Karpas-422 (cell line): ENCODE measurements at regions not wholly inside any gene's neighbourhood (a gene's known extent, or its start where the extent isn't known, plus 50 kb on each side); places are given as distances from the start of the nearest gene placed in this dataset.
"Not testable (repeated sequence)": the region's sequence is repeated elsewhere in the genome, so short reads cannot be mapped to it uniquely, and the experiment has no call there.

Experiments used
- DNase-seq: peaks from one replicate; pipeline ENCODE4 v3.0.0-alpha.2; 2015
- H2AFZ ChIP-seq: fragments of 200-600 bp; sonication (generic); 2 replicates; pipeline ENCODE4 v1.6.1; 2014; ENCODE audit warnings: antibody characterized with exemption, low read length, mixed read lengths
- H3K27ac ChIP-seq: fragments of 200-600 bp; sonication (generic); 2 replicates; pipeline ENCODE4 v1.5.1; 2014; ENCODE audit warnings: mild to moderate bottlenecking, low read length, moderate library complexity
- H3K27me3 ChIP-seq: fragments of 200-600 bp; sonication (generic); 2 replicates; pipeline ENCODE4 v1.6.1; 2014; ENCODE audit warnings: low read length, mixed read lengths
- H3K36me3 ChIP-seq: fragments of 200-600 bp; sonication (generic); 2 replicates; pipeline ENCODE4 v1.6.1; 2014; ENCODE audit warnings: low read length, mixed read lengths; ENCODE audit not compliant: insufficient read depth
- H3K4me1 ChIP-seq: fragments of 200-600 bp; sonication (generic); 2 replicates; pipeline ENCODE4 v1.6.1; 2014; ENCODE audit warnings: mild to moderate bottlenecking, low read length, mixed read lengths
- H3K4me2 ChIP-seq: fragments of 200-600 bp; sonication (generic); 2 replicates; pipeline ENCODE4 v1.6.1; 2014; ENCODE audit warnings: low read length, low read depth, mild to moderate bottlenecking; ENCODE audit not compliant: poor library complexity, severe bottlenecking
- H3K4me3 ChIP-seq: fragments of 200-600 bp; sonication (generic); 2 replicates; pipeline ENCODE4 v1.5.1; 2014; ENCODE audit warnings: mild to moderate bottlenecking, antibody characterized with exemption, low read length, mixed read lengths
- H3K79me2 ChIP-seq: fragments of 200-600 bp; sonication (generic); 2 replicates; pipeline ENCODE4 v1.6.1; 2014; ENCODE audit warnings: mild to moderate bottlenecking, low read length, mixed read lengths
- H3K9ac ChIP-seq: fragments of 200-600 bp; sonication (generic); 2 replicates; pipeline ENCODE4 v1.6.0; 2014; ENCODE audit warnings: low read length
- H3K9me2 ChIP-seq: fragments of 200-600 bp; sonication (generic), shearing (Covaris generic); replicated peaks from 2 replicates; pipeline ENCODE4 v1.6.0; 2014; ENCODE audit warnings: mild to moderate bottlenecking, low read length, moderate library complexity; ENCODE audit not compliant: insufficient read depth
- H3K9me3 ChIP-seq: fragments of 300-700, 200-600 bp; sonication (generic); 2 replicates; pipeline ENCODE4 v1.6.1; 2014; ENCODE audit warnings: low read length, mixed read lengths
- H4K20me1 ChIP-seq: fragments of 200-600 bp; sonication (generic); 2 replicates; pipeline ENCODE4 v1.6.1; 2014; ENCODE audit warnings: mild to moderate bottlenecking, antibody characterized with exemption, low read length, low read depth; ENCODE audit not compliant: insufficient read depth

- no peak overlapping the region for H3K27ac ChIP-seq
- H3K36me3 ChIP-seq = no peaks in the 10 kb centered on the region
- H3K9me3 ChIP-seq = no peaks in the 10 kb centered on the region
- H3K27me3 ChIP-seq = no peaks in the 10 kb centered on the region
- no peaks in the 10 kb centered on the region for H3K79me2 ChIP-seq
- no peak overlapping the region for H3K4me3 ChIP-seq
- H3K4me2 ChIP-seq = no peak overlapping the region
- H3K4me1 ChIP-seq = no peaks in the 10 kb centered on the region
- H3K9ac ChIP-seq = no peak overlapping the region
- no peaks in the 10 kb centered on the region for H4K20me1 ChIP-seq
- no peaks in the 10 kb centered on the region for H3K9me2 ChIP-seq
- DNase-seq = peak; percentile 34
- no peak overlapping the region for H2AFZ ChIP-seq
These were observed 254.8 kb upstream of the CTBP2 start for GRCh38 chr10:125415006-125415633.

DNA sequence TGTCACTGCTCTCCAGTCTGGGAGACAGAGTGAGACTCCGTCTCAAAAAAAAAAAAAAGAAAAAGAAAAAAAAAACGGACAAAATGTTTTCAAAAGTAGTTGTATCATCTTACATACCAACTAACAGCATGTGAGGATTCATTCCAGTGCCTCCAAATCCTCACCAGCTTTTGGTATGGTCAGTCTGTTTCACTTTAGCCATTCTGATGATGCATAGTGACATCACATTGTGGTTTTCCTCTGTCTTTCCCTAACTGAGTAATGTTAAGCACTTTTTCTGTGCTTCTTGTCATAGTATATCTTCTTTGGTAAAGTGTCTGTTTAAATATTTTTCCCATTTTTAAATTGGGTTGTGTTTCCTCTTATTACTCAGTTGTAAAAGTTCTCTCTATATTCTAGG, 251.4 kb upstream of the CTBP2 start:
- H4K20me1 ChIP-seq = no peaks in the 10 kb centered on the region
- no peak overlapping the region for H3K4me3 ChIP-seq
- no peak overlapping the region for H3K4me2 ChIP-seq
- no peak overlapping the region for H3K9ac ChIP-seq
- no peak overlapping the region for H2AFZ ChIP-seq
- no peaks in the 10 kb centered on the region for H3K36me3 ChIP-seq
- H3K4me1 ChIP-seq = no peaks in the 10 kb centered on the region
- H3K9me2 ChIP-seq = no peaks in the 10 kb centered on the region
- H3K27ac ChIP-seq = no peak overlapping the region
- no peaks in the 10 kb centered on the region for H3K9me3 ChIP-seq
- DNase-seq = no peak
- H3K27me3 ChIP-seq = no peaks in the 10 kb centered on the region
- H3K79me2 ChIP-seq = no peaks in the 10 kb centered on the region

DNA sequence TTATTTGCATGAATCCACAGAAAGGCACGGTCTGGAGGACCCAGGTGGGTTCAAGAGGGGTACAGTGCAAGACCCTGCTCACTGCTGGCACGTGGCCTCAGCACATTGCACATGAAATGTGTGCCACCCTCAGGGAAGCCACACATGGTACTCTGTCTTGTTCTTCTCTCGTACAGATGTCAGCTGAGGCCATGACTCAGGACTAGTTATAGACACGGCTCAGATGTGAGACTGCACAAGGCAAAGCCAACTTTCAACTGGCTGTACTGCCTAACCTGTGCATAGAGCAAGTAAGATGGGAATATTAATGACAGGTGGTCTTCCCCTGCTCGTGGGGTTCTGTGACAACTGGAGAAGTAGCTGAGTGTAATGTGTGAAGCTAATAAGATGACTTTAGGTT, 249.4 kb upstream of the CTBP2 start:
- Histone ChIP-seq H3K4me3 (no peak overlapping the region), H3K27ac (no peak overlapping the region), H3K9ac (no peak overlapping the region), H3K4me1 (no peaks in the 10 kb centered on the region), H3K4me2 (no peak overlapping the region), H2AFZ (no peak overlapping the region), H3K27me3 (no peaks in the 10 kb centered on the region), H4K20me1 (no peaks in the 10 kb centered on the region), H3K9me3 (no peaks in the 10 kb centered on the region), H3K36me3 (no peaks in the 10 kb centered on the region), H3K9me2 (no peaks in the 10 kb centered on the region), H3K79me2 (no peaks in the 10 kb centered on the region)
- DNase-seq = peak; percentile 7

DNA sequence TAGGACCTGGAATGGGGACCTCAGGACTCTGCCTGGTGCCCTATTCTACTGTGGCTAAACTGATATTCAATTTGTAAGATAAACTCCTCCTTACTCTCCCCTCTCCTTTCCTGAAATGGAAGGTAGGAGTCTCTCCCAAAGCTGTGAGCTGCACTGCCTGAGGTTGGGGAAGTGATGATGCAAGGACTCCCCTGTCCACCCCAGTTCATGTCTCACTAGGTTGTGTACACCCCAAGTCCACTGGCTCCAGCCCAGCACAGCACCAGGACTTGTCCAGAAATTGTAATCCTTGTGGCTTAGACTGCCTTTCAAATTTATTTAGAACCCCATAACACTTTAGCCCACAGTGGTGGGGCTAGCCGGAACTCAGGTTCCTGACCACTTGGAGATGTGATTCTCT, 247.2 kb upstream of the CTBP2 start:
- Histone ChIP-seq H2AFZ (no peak overlapping the region), H3K36me3 (no peaks in the 10 kb centered on the region), H3K9me3 (no peaks in the 10 kb centered on the region), H3K27me3 (no peaks in the 10 kb centered on the region), H3K27ac (no peak overlapping the region), H3K4me1 (no peaks in the 10 kb centered on the region), H3K4me2 (no peak overlapping the region), H3K4me3 (no peak overlapping the region), H3K9me2 (no peaks in the 10 kb centered on the region), H3K9ac (no peak overlapping the region), H4K20me1 (no peaks in the 10 kb centered on the region), H3K79me2 (no peaks in the 10 kb centered on the region)
- DNase-seq = no peak

DNA sequence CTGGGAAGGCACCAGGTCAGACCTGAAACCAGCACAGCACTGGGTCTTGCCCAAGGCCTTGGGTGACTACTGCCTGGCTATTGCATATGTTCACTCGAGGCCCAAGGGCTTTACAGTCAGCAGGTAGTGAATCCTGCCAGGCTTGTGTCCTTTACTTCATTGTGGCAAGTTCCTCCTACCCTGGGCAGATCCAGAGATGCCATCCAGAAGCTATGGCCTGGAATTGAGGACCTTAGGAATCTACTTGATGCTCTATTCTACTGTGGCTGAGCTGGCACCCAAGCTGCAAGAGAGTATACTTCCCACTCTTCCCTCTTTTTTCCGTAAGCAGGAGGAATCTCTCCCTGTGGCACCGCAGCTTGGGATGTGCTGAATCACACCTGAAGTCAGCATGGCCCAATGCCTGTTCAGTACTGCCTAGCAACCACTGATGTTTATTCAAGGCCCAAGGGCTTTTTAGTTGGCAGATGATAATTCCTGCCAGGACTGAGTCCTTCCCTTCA, 246.7 kb upstream of the CTBP2 start:
- no peaks in the 10 kb centered on the region for H4K20me1 ChIP-seq
- peak; percentile 27 for DNase-seq
- H3K4me3 ChIP-seq = no peak overlapping the region
- H3K79me2 ChIP-seq = no peaks in the 10 kb centered on the region
- H3K9ac ChIP-seq = no peak overlapping the region
- no peak overlapping the region for H3K27ac ChIP-seq
- no peak overlapping the region for H2AFZ ChIP-seq
- no peak overlapping the region for H3K4me2 ChIP-seq
- H3K36me3 ChIP-seq = no peaks in the 10 kb centered on the region
- H3K4me1 ChIP-seq = no peaks in the 10 kb centered on the region
- H3K27me3 ChIP-seq = no peaks in the 10 kb centered on the region
- no peaks in the 10 kb centered on the region for H3K9me2 ChIP-seq
- H3K9me3 ChIP-seq = no peaks in the 10 kb centered on the region

- H3K4me3 ChIP-seq, H2AFZ ChIP-seq, DNase-seq, H3K9me3 ChIP-seq, H3K27me3 ChIP-seq, H3K4me1 ChIP-seq, H3K9me2 ChIP-seq, H3K27ac ChIP-seq, H3K36me3 ChIP-seq, H4K20me1 ChIP-seq, H3K79me2 ChIP-seq, H3K9ac ChIP-seq, H3K4me2 ChIP-seq: not testable (repeated sequence)
These were observed 244.5 kb upstream of the CTBP2 start for GRCh38 chr10:125404902-125405301.

- Histone ChIP-seq H3K27me3 (no peaks in the 10 kb centered on the region), H3K4me1 (no peaks in the 10 kb centered on the region), H3K4me2 (no peak overlapping the region), H3K9me3 (no peaks in the 10 kb centered on the region), H3K27ac (no peak overlapping the region), H3K9ac (no peak overlapping the region), H3K9me2 (no peaks in the 10 kb centered on the region), H2AFZ (no peak overlapping the region), H3K4me3 (no peak overlapping the region), H3K36me3 (no peaks in the 10 kb centered on the region), H3K79me2 (no peaks in the 10 kb centered on the region), H4K20me1 (no peaks in the 10 kb centered on the region)
- peak; percentile 4 for DNase-seq
These were observed 241.1 kb upstream of the CTBP2 start for GRCh38 chr10:125401462-125401861.

- no peaks in the 10 kb centered on the region for H3K9me3 ChIP-seq
- no peaks in the 10 kb centered on the region for H3K79me2 ChIP-seq
- H3K36me3 ChIP-seq = no peaks in the 10 kb centered on the region
- no peak overlapping the region for H3K9ac ChIP-seq
- H2AFZ ChIP-seq = no peak overlapping the region
- H3K4me1 ChIP-seq = no peaks in the 10 kb centered on the region
- DNase-seq = no peak
- no peak overlapping the region for H3K4me3 ChIP-seq
- H4K20me1 ChIP-seq = no peaks in the 10 kb centered on the region
- H3K9me2 ChIP-seq = no peaks in the 10 kb centered on the region
- H3K27me3 ChIP-seq = no peaks in the 10 kb centered on the region
- H3K27ac ChIP-seq = no peak overlapping the region
- H3K4me2 ChIP-seq = no peak overlapping the region
These were observed 238.9 kb upstream of the CTBP2 start for GRCh38 chr10:125399289-125399688.

DNA sequence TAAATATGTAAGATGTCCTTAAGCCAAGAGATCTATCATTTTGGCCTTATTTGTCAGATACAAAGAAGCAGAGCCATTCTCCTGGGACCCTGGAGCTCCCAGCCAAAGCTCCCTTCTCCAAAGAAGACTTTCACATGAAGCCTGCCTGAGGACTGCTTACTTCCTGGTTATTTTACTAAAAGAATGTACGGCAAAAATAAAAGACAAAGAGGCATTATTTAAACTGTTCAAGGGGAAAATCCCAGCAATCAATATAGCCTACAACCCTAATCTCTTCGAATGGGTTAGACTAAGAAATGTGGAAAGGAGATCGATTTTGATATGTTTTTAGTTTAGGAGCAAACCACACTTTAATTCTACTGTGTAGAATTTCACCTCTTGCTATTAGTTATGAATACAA, 237.9 kb upstream of the CTBP2 start:
- no peaks in the 10 kb centered on the region for H3K27me3 ChIP-seq
- no peak overlapping the region for H3K4me2 ChIP-seq
- no peaks in the 10 kb centered on the region for H4K20me1 ChIP-seq
- no peaks in the 10 kb centered on the region for H3K9me2 ChIP-seq
- H3K27ac ChIP-seq = no peak overlapping the region
- H3K9ac ChIP-seq = no peak overlapping the region
- DNase-seq = no peak
- no peaks in the 10 kb centered on the region for H3K36me3 ChIP-seq
- H3K4me3 ChIP-seq = no peak overlapping the region
- no peaks in the 10 kb centered on the region for H3K4me1 ChIP-seq
- no peak overlapping the region for H2AFZ ChIP-seq
- no peaks in the 10 kb centered on the region for H3K79me2 ChIP-seq
- no peaks in the 10 kb centered on the region for H3K9me3 ChIP-seq
